Mesendoderm (in vitro differentiated cells): ENCODE measurements at regions not wholly inside any gene's neighbourhood (a gene's known extent, or its start where the extent isn't known, plus 50 kb on each side); places are given as distances from the start of the nearest gene placed in this dataset.

Experiments
- DNase-seq: peaks from one replicate; pipeline ENCODE4 v3.0.0; 2013
- H2AK5ac ChIP-seq: 2 replicates; pipeline ENCODE4 v1.6.1; 2013; ENCODE audit warnings: low read length, inconsistent platforms
- H2BK120ac ChIP-seq: 2 replicates; pipeline ENCODE4 v1.6.1; 2013; ENCODE audit warnings: low read depth, mild to moderate bottlenecking, low read length, moderate library complexity, mixed read lengths
- H2BK15ac ChIP-seq: replicated peaks from 2 replicates; pipeline ENCODE4 v1.6.1; 2013; ENCODE audit warnings: low read depth, mild to moderate bottlenecking, moderate library complexity
- H2BK5ac ChIP-seq: 2 replicates; pipeline ENCODE4 v1.6.1; 2013; ENCODE audit warnings: low read length, inconsistent platforms
- H3K18ac ChIP-seq: 2 replicates; pipeline ENCODE4 v1.6.1; 2013; ENCODE audit warnings: mild to moderate bottlenecking, low read length, mixed read lengths
- H3K23ac ChIP-seq: one replicate; pipeline ENCODE4 v1.6.1; 2013; ENCODE audit warnings: low read length
- H3K27ac ChIP-seq: 2 replicates; pipeline ENCODE4 v1.5.1; 2013; ENCODE audit warnings: low read depth, mild to moderate bottlenecking, inconsistent platforms, low read length, moderate library complexity
- H3K27me3 ChIP-seq: 2 replicates; pipeline ENCODE4 v1.6.1; 2013; ENCODE audit warnings: low read length, control low read depth, mild to moderate bottlenecking, inconsistent platforms; ENCODE audit not compliant: insufficient read depth, poor library complexity
- H3K36me3 ChIP-seq: 2 replicates; pipeline ENCODE4 v1.6.1; 2013; ENCODE audit warnings: low read length, inconsistent platforms; ENCODE audit not compliant: control insufficient read depth, insufficient read depth
- H3K4ac ChIP-seq: one replicate; pipeline ENCODE4 v1.6.1; 2013; ENCODE audit warnings: low read depth, mild to moderate bottlenecking, low read length, moderate library complexity
- H3K4me1 ChIP-seq: 2 replicates; pipeline ENCODE4 v1.6.1; 2013; ENCODE audit warnings: low read depth, low read length, inconsistent platforms; ENCODE audit not compliant: control insufficient read depth
- H3K4me2 ChIP-seq: 2 replicates; pipeline ENCODE4 v1.6.1; 2013; ENCODE audit warnings: low read length
- H3K4me3 ChIP-seq: 2 replicates; pipeline ENCODE4 v1.5.1; 2013; ENCODE audit warnings: mild to moderate bottlenecking, low read length
- H3K56ac ChIP-seq: one replicate; pipeline ENCODE4 v1.6.1; 2013; ENCODE audit warnings: low read length
- H3K79me1 ChIP-seq: 2 replicates; pipeline ENCODE4 v1.6.1; 2013; ENCODE audit warnings: low read length, inconsistent platforms
- H3K79me2 ChIP-seq: 2 replicates; pipeline ENCODE4 v1.6.1; 2013; ENCODE audit warnings: mild to moderate bottlenecking, low read length; ENCODE audit not compliant: control insufficient read depth, insufficient read depth
- H3K9ac ChIP-seq: 2 replicates; pipeline ENCODE4 v1.6.1; 2013; ENCODE audit warnings: low read length, inconsistent platforms
- H4K5ac ChIP-seq: one replicate; pipeline ENCODE4 v1.6.1; 2013; ENCODE audit warnings: low read length
- H4K8ac ChIP-seq: one replicate; pipeline ENCODE4 v1.6.1; 2013; ENCODE audit warnings: low read depth, mild to moderate bottlenecking, control low read depth, low read length, moderate library complexity
- WGBS: extraction: QIAGEN DNeasy Blood & Tissue Kit; methylation state at CpG from one replicate; pipeline ENCODE4 v1.1.7; 2013; ENCODE audit warnings: low lambda C conversion rate, missing lambda C conversion rate; ENCODE audit not compliant: insufficient coverage; ENCODE audit errors: extremely low coverage; 5-methylcytosine and 5-hydroxymethylcytosine counted together

GRCh38 chr14:94992046-94992445 is 165.3 kb downstream of the DICER1 start:
- Histone ChIP-seq H3K4me2 (no peak overlapping the region), H3K4ac (no peak overlapping the region), H2BK5ac (no peak overlapping the region), H3K18ac (no peak overlapping the region), H3K56ac (no peak overlapping the region), H3K79me2 (no peaks in the 10 kb centered on the region), H3K23ac (no peak overlapping the region), H3K27ac (no peak overlapping the region), H3K4me3 (no peak overlapping the region), H2BK120ac (no peak overlapping the region), H2AK5ac (no peak overlapping the region), H2BK15ac (no peak overlapping the region), H4K8ac (no peak overlapping the region), H3K27me3 (no peaks in the 10 kb centered on the region), H3K4me1 (no peaks in the 10 kb centered on the region), H3K36me3 (no peaks in the 10 kb centered on the region), H3K79me1 (no peaks in the 10 kb centered on the region), H3K9ac (no peak overlapping the region), H4K5ac (no peak overlapping the region)
- no peak for DNase-seq

- no peak for DNase-seq
- H2BK15ac ChIP-seq, result no peak overlapping the region
- H3K18ac ChIP-seq, result no peak overlapping the region
- no CpG with 5 or more reads among the region's 3 CpGs for WGBS
- no peaks in the 10 kb centered on the region for H3K27me3 ChIP-seq
- H3K79me2 ChIP-seq, result no peaks in the 10 kb centered on the region
- no peaks in the 10 kb centered on the region for H3K79me1 ChIP-seq
- H4K5ac ChIP-seq, result no peak overlapping the region
- no peak overlapping the region for H3K4me3 ChIP-seq
- no peak overlapping the region for H3K4ac ChIP-seq
- H3K9ac ChIP-seq, result no peak overlapping the region
- no peak overlapping the region for H3K4me2 ChIP-seq
- H3K4me1 ChIP-seq, result no peaks in the 10 kb centered on the region
- H2AK5ac ChIP-seq, result no peak overlapping the region
- H2BK120ac ChIP-seq, result no peak overlapping the region
- no peak overlapping the region for H2BK5ac ChIP-seq
- H3K27ac ChIP-seq, result no peak overlapping the region
- H3K56ac ChIP-seq, result no peak overlapping the region
- no peak overlapping the region for H4K8ac ChIP-seq
- no peaks in the 10 kb centered on the region for H3K36me3 ChIP-seq
- H3K23ac ChIP-seq, result no peak overlapping the region
Observed at GRCh38 chr14:94989946-94990345, 167.4 kb downstream of the DICER1 start.

GRCh38 chr14:94989417-94989816 is 167.9 kb downstream of the DICER1 start:
- WGBS, result no CpG with 5 or more reads among the region's 4 CpGs
- no peak overlapping the region for H2BK120ac ChIP-seq
- no peak overlapping the region for H3K56ac ChIP-seq
- no peak overlapping the region for H3K9ac ChIP-seq
- H4K5ac ChIP-seq, result no peak overlapping the region
- H3K36me3 ChIP-seq, result no peaks in the 10 kb centered on the region
- no peak overlapping the region for H4K8ac ChIP-seq
- no peaks in the 10 kb centered on the region for H3K79me1 ChIP-seq
- H2AK5ac ChIP-seq, result no peak overlapping the region
- no peak overlapping the region for H3K4ac ChIP-seq
- H2BK15ac ChIP-seq, result no peak overlapping the region
- H3K27ac ChIP-seq, result no peak overlapping the region
- no peaks in the 10 kb centered on the region for H3K79me2 ChIP-seq
- no peaks in the 10 kb centered on the region for H3K4me1 ChIP-seq
- no peaks in the 10 kb centered on the region for H3K27me3 ChIP-seq
- no peak overlapping the region for H3K4me2 ChIP-seq
- no peak overlapping the region for H2BK5ac ChIP-seq
- H3K4me3 ChIP-seq, result no peak overlapping the region
- no peak overlapping the region for H3K23ac ChIP-seq
- H3K18ac ChIP-seq, result no peak overlapping the region
- no peak for DNase-seq

GRCh38 chr14:94987409-94987808 is 169.9 kb downstream of the DICER1 start:
- H3K4ac ChIP-seq, result no peak overlapping the region
- no peak overlapping the region for H2BK5ac ChIP-seq
- no peaks in the 10 kb centered on the region for H3K79me1 ChIP-seq
- no peak overlapping the region for H3K18ac ChIP-seq
- H2BK120ac ChIP-seq, result no peak overlapping the region
- H3K23ac ChIP-seq, result no peak overlapping the region
- no peaks in the 10 kb centered on the region for H3K79me2 ChIP-seq
- no peaks in the 10 kb centered on the region for H3K36me3 ChIP-seq
- H3K4me2 ChIP-seq, result no peak overlapping the region
- no peak overlapping the region for H2BK15ac ChIP-seq
- no peak overlapping the region for H4K8ac ChIP-seq
- no peak overlapping the region for H3K27ac ChIP-seq
- no peaks in the 10 kb centered on the region for H3K4me1 ChIP-seq
- no peak overlapping the region for H4K5ac ChIP-seq
- H2AK5ac ChIP-seq, result no peak overlapping the region
- no peak overlapping the region for H3K9ac ChIP-seq
- WGBS, result no CpG with 5 or more reads among the region's 2 CpGs
- no peaks in the 10 kb centered on the region for H3K27me3 ChIP-seq
- no peak overlapping the region for H3K4me3 ChIP-seq
- no peak overlapping the region for H3K56ac ChIP-seq
- no peak for DNase-seq

GRCh38 chr14:94979891-94980290 is 177.4 kb downstream of the DICER1 start:
- no peak overlapping the region for H2AK5ac ChIP-seq

GRCh38 chr14:94977016-94977415 is 180.3 kb downstream of the DICER1 start:
- H3K4me3 ChIP-seq, result no peak overlapping the region
- H2BK120ac ChIP-seq, result no peak overlapping the region
- no peak overlapping the region for H2BK15ac ChIP-seq
- no peaks in the 10 kb centered on the region for H3K27me3 ChIP-seq
- H3K79me2 ChIP-seq, result no peaks in the 10 kb centered on the region
- peak; percentile 25 for DNase-seq
- no peak overlapping the region for H3K56ac ChIP-seq
- no peak overlapping the region for H3K4ac ChIP-seq
- H3K27ac ChIP-seq, result no peak overlapping the region
- no peaks in the 10 kb centered on the region for H3K36me3 ChIP-seq
- no peak overlapping the region for H4K8ac ChIP-seq
- no peak overlapping the region for H3K18ac ChIP-seq
- H4K5ac ChIP-seq, result no peak overlapping the region
- no peak overlapping the region for H3K9ac ChIP-seq
- no peak overlapping the region for H2AK5ac ChIP-seq
- peaks cover 3% of the 10 kb centered on the region for H3K4me1 ChIP-seq
- no peak overlapping the region for H3K4me2 ChIP-seq
- no peak overlapping the region for H2BK5ac ChIP-seq
- no peaks in the 10 kb centered on the region for H3K79me1 ChIP-seq
- WGBS, result no CpG with 5 or more reads among the region's 2 CpGs
- H3K23ac ChIP-seq, result no peak overlapping the region

More at GRCh38 chr14:94979891-94980290, 177.4 kb downstream of the DICER1 start:
- Histone ChIP-seq H3K56ac (no peak overlapping the region), H4K8ac (no peak overlapping the region), H2BK120ac (no peak overlapping the region), H2BK5ac (no peak overlapping the region), H3K27me3 (no peaks in the 10 kb centered on the region), H3K36me3 (no peaks in the 10 kb centered on the region), H3K27ac (no peak overlapping the region), H3K4me3 (no peak overlapping the region), H4K5ac (no peak overlapping the region), H3K4me2 (no peak overlapping the region), H3K4me1 (peaks cover 3% of the 10 kb centered on the region), H3K79me1 (no peaks in the 10 kb centered on the region), H3K9ac (no peak overlapping the region), H3K79me2 (no peaks in the 10 kb centered on the region), H2BK15ac (no peak overlapping the region), H3K18ac (no peak overlapping the region), H3K23ac (no peak overlapping the region), H3K4ac (no peak overlapping the region)
- no CpG with 5 or more reads among the region's 3 CpGs for WGBS
- peak; percentile 23 for DNase-seq
